IPS DF 4.7 (cell line): ENCODE measurements at regions not wholly inside any gene's neighbourhood (a gene's known extent, or its start where the extent isn't known, plus 50 kb on each side); places are given as distances from the start of the nearest gene placed in this dataset.
"Not testable (repeated sequence)": the region's sequence is repeated elsewhere in the genome, so short reads cannot be mapped to it uniquely, and the experiment has no call there.

Experiments used
- DNase-seq: peaks from one replicate; pipeline ENCODE4 v3.0.0-alpha.2; 2013; ENCODE audit warnings: low spot score; ENCODE audit errors: extremely low read depth

DNA sequence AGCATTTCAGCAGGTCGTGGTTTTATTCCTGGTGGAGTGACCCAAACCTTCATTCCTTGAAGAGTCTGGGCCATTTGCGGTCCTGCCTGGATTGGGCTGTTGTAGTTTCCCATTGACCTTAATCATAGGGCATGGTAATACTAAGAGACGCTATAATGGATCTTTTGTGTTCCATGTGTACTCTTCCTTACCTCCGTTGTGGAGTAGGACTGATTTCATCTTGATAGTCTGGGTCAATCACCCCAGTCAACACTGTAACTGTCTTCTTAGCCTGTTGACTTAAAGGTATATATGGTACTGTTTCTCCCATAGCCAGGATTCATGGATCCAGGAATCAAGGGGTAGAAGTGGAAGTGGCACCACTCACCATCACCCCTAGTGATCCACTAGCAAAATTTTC, 643.6 kb downstream of the PLOD2 start:
- DNase-seq = not testable (repeated sequence)

DNA sequence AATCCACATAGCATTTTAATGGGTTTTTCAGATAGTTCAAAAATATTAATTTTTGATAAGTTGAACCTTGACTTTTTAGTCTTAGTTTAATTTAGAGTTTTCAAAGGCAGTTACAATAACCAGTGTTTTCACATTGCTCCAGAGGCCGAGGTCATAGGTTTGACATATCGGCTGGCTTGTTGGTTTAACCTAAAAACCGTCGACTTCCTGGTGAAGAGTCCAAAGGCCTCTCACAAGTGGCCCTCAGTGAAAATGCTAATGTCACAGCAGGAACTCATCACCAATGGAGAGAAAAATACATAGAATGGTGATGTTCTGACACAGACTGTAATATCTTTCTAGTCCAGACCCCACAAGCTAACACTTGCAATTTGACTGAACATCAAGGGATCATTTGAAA, 642.3 kb downstream of the PLOD2 start:
- no peak for DNase-seq

DNA sequence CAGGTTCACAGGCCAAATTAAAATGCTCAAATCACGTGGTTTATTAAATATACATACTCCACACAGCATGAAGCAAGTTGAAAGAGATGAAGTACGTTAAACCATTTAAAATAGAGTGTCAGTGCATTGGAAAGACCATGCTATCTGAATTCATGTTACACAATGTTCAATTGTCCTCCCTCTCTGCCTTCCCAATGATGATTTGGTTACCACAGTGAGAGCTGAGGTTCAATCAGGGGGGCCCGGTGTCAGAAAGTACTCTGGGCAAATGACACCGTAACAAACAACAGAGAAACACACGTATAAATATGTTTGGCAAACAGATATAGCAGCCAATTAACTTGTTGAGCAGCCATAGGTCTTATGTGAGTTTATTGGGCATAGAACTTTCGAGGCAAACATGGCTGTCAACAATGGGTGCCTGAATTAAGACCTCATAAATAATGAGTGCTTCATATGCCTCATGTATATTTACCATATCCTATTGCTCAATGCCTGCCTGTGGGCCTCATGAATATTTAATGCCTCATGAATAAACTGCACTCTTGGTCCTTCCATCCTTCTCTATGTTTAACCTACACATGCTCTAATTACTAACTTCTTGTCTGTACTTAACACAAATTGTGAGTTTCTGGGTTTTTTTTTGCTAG, 641.5 kb downstream of the PLOD2 start:
- no peak for DNase-seq

DNA sequence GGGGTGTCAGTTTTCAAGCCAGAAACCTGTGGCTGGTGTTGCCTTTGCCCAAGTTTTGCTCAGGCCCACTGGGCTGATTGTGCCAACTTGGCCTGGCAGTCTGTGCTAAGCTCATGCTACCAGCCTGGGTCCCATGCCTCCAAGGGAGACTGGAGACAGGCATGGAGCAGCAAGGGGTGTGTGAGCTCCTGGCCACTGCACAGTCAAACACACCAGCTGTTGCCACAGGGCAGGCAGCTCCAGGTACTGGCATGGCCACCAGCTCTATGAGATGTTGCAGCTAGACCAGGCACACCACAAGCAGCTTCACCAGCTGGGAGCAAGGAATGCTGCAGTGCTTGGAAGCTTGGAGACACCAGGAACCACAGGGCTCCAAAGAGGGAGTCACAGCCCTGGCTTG, 638.8 kb downstream of the PLOD2 start:
- no peak for DNase-seq

DNA sequence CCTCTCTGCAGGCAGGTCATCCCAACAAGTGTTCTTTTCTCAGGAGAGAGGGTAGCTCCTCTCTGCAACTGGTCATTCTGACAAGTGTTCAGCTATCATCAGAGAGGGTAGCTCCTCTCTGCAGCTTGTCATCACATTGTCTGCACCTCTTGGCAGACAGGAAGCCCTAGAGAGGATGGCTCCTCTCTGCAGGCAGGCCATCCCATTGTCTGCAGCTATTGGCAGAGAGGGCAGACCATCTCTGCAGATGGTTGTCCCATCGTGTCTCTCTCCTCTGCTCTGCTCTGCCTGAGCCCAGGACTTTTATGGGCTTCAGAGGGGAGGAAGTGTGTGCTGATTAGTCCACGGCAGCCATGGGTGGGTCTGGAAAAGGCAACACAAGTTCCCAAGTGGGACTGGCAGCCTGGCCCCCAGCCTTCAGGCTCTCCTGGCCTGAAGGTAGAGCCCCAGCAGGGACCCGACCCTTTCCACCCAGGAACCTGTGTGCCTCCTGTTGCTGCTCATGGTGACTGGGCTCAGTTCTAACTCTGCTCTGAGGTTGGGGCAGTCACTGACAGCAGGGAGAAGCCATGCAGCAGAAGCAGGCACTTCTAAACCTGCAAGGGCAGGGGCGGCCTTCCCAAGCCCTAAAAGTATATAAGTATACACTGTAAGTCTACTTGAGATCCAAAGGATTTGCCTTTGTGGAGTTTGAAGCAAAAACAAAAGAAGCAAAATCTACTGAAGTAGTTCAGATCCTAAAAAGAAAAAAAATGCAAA, 637.9 kb downstream of the PLOD2 start:
- DNase-seq = no peak

DNA sequence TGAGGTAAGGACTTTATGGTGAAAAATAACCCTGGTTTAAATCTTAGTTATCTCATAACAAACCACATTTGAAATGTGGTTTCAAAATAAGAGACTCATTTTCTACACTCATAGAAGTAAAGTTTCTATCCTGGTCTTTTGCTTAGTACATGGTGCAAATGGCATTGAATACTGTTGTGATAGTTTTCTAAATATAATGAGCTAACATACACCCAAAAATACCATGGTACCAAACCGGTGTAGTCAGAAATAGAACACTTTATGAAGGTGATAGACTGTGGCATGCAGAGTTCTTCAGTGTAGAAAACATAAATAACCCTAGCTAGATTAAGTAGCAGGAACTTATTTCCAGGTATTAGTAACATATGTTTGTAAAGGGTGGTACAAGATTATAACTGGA, 629.4 kb downstream of the PLOD2 start:
- DNase-seq = no peak

DNA sequence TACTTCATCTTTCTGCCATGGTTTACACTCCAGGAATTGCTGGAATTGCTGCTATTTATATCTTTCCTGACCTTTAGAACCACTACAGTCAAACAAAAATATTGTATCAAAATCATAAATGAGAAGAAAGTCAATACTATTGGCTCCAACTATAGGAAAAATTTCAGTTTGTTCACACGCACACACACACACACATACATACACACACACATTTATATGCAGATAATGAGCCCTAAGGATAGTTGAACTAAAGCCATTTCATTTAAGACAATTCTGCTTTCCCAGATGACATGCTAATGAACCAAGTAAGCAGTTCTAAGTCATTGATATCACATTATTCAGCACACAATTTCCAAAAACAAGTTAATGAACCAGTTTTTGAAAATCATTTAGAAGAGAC, 627.3 kb downstream of the PLOD2 start:
- no peak for DNase-seq

DNA sequence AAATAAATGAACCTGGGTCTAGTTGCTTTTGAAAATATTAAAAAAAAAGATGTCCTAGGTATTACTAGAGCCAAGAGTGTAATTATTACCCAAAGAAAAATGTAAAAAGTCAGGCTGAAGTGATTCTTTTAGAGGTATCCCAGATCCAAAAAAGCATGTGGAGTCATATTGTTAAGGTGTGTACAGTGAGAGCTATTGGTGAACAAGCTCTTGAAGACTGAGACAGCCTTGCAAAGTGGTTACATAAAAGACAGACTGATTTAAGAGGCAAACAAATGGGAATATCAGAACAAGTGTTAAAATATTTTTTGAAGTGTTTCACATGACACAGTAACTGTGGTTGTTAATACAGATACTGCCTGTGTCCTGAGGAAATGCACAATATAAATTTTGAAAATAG, 624.5 kb downstream of the PLOD2 start:
- DNase-seq = no peak

DNA sequence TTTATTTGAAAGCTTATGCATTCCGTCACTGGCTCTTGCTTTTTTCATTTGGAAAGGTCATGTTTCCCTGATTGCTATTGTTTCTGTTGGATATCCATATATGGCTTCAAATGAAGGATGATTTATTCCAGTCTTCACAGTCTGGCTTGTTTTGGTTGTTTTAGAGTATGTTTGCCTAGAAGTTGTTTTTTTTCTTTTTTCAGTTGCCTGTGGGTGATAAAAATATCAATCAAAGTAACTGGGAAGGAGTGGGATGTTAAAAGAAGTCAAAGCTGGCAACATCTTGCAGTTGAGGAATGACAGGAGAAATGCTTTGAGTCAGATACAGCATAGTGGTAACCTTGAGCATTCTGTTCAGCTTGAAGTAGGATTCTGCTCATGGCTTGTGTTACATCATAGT, 610.5 kb downstream of the PLOD2 start:
- DNase-seq = no peak

DNA sequence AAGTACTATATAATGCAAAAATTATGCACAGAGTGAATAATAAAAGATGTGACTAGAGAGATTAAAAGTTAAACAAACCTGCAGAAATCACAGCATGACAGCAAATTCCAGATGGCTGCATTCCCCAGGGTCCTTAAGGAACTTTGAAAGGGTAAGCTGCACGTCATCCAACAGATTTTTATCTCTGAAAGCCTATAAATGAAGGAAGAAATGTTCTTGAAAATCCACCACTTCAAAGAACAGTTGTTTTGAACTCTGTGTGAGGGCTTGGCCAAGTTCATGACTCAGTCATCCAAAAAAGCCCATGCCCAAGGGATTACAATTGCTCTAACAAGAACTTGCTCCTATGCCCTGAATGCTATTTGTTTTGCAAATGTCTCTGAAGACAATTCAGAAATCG, 603.6 kb downstream of the PLOD2 start:
- peak; percentile 51 for DNase-seq

DNA sequence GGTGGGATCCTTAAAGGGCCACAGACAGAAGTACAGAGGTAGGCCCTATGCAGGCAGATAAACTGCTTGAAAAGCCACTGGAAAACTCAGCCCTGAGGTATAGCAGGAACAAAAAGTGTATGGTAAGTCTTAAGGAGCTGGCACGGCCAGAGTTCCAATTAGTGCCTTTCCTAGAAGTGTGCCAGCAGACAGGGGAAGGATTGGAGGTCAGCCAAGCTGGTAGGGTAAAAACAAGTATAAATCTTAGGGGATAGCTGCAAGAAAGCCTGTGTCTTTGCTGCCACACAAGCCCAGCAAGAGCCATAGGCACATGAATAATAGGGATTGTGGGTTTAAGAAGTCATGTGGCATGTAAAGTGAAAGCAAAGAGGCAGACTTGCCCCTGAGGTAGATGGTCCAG, 582.5 kb downstream of the PLOD2 start:
- no peak for DNase-seq

DNA sequence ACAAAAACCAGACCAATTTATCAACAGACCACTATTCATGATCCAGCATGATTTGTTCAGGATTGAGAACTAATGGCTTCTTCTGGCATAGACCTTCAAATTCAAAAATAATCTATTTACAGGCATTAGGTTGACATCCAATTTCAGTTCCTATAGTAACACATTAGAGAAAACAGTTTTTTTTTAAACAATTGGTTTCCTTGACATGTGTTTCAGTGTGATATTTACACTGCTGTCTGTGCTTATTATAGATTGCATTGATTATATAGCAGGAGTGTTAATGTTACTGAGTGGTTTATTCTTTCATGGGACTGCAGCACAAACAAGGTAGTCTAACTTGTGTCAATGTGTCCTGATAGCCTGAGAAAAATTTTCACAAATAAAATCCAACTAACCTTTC, 579.3 kb downstream of the PLOD2 start:
- no peak for DNase-seq

DNA sequence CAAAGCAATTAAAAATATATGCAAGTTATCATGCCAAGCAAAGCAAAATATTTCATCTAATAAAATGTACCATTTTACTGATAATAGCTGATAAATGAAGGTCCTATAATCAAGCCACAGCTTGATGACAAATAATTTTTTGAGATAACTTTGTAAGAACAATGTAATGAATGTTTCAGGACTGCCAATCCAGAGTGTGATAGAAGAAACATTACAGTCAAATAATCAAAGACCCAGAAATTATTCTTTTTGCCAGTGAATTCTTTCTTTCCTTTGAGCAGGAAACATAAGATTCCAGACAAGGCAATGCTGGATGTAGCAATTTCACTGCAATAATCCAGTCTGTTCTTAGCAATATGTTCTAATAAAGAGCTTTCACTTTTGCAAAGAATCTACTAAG, 556.1 kb downstream of the PLOD2 start:
- no peak for DNase-seq

DNA sequence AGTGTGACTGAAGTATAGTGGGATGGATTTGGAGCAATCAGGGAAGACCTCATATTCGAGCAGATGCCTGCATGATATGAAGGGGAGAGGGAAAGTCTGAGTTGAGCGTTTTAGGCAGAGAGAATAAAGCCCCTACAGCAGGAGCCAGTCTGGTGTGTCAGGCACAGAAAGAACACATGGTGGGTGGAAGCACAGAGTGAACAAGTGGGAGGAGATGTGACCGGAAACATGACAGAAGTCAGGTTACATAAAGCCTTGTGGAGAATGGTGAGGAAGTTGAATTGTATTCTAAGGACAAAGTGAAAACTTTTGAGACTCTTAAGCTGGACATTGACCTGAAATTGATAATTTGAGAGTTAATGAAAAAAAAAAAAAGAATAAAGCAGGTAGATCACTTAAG, 541.0 kb downstream of the PLOD2 start:
- DNase-seq = no peak

DNA sequence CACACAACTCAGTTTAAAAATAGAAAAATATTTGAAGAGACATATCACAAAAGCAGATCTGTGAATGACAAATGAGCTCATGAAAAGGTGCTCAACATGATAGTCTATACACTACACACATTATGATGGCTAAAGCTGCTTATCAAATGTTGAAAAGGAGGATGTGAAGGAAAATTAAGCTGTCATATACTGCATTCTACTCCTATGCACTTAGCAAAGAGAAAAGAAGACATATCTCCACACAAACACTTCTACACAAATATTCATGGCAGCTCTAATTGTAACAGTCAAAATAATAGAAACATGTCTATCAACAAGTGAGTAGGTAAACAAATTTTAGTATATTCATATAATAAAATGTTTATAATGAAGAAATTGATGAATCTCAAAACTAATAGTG, 540.5 kb downstream of the PLOD2 start:
- DNase-seq = no peak

DNA sequence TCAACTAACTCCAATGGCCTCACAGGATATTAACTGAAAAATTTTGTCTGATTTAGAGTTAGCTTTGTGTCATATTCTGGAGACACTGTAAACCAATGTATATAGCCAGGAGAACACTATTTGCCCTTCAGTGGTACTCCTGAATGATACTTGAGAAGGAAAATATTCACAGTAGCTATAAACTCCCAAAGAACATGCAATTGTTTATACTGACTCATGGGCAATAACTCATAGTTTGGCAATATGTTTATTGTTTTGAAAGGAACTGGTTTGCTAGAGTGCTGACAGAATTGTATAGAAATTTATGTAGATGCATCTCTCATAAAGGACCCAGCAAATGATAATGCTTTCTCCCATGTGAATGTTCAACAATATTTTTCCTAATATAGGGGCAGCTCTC, 537.6 kb downstream of the PLOD2 start:
- DNase-seq = no peak

DNA sequence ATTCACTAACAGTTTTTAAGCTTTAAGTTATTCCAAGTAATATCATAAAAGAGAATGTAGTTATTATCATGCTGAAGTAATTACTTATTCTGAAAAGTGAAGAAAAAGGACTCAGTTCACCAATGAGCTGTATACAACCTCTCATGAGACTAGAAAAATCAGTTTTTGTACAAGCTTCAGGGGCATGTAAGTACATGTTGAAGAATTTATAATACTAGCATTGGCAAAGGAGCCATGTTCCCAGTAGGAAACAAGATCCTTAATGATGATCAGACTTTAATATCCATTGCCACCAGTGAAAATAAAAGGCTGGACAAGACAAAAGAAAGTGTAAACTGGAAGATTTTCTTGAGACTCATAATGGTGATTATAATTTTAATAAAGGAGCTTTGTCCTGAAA, 532.8 kb downstream of the PLOD2 start:
- DNase-seq = no peak

DNA sequence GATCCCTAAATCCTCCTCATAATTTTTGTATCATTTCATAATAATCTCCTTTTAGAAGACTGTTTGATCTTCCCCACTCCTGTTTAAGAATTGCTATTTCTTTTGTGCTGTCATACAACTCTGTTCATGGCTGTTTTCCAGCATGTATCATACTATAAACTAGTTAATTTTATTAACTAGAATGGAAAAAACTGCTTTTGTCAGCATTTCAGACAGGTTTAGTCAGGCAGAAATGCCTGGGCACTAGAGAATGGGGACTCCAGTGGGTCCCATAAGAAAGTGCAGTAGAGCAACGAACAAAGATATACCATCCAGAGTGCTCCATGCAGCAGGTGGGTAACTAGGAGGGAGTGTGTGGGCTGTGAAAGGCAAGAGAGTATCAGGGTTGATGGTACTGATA, 523.9 kb downstream of the PLOD2 start:
- no peak for DNase-seq

DNA sequence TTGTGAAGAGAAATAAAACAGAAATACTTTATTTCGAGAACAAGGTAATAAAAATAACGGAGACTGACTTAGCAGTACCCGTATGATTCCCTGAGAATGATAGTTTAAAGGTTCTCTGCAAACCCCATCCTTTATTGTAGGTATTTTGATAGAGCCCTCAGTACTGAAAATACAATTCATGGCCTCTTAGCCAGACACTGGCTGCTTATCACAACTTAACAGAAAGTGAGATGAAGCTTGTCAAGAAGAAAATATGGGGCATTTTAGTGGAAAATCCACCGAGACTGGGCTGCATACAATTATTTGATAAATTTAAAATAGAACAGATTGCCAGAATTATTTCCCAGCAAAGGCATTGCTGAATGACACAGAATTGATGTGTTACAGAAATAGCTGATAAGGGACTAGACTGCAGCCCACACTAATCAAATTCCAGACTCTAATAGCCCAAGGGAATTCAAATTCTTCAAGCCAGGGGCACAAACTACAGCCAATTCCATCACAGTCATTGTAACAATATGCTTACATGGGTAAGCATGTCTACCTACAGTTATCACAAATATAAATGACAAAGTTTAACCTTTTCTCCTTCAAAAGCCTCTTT, 521.9 kb downstream of the PLOD2 start:
- DNase-seq = no peak

DNA sequence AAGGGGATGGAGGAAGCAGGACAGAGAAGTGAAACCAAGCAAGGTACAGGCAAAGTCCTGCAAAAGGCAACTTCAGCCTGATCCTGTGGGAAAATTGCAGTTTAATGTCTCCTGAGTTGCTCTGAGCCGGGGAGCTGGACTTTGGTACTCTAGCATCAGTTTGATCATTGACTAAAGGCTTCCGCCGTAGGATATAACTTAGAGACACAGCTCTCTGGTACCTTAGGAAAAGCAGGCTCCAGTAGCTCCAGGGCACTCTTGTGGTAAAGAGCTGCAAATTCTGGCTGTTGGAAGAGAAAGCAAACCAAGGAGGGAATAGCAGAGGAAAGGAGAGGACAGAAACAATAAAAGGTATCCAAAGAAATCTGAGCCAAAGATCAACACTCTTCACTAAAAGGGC, 521.1 kb downstream of the PLOD2 start:
- no peak for DNase-seq

DNA sequence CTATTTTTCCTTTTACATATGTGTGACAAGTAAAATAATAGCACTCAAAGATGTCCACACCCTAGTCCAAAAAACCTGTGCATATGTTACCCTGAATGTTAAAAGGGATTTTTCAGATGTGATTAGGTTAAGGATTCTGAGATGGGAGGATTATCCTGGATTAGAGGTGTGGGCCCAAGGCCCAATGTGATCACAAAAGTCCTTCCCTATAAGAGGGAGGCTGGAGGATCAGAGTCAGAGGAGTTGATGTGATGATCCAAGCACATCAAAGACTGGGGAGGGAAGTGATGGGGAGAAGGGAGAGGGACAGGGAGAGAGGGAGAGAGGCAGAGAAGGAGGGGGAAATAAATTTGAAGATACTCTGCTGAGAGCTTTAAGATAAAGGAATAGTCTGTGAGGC, 512.6 kb downstream of the PLOD2 start:
- DNase-seq = no peak

DNA sequence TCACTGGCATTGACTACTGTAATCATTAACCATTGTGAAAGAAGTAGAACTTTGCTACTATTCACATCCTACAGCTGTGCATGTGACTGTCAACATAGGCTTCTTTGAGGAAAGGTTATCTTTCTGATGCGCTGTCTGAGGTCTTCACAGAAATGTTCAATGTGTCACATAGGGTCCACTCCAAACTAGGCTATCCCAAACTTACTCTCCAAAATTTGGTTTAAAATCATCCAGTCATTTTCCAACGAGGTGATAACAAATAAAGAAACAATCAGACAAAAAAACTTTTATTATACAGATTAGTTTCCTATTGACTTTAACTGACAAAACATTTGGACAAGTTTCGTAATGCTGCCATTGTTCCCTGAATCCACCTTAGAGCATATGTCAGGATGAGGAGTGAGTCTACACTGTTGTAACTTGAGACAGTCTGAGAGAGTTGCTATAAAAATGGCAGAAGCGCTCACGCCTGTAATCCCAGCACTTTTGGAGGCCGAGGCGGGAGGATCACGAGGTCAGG, 511.6 kb downstream of the PLOD2 start:
- DNase-seq = no peak

DNA sequence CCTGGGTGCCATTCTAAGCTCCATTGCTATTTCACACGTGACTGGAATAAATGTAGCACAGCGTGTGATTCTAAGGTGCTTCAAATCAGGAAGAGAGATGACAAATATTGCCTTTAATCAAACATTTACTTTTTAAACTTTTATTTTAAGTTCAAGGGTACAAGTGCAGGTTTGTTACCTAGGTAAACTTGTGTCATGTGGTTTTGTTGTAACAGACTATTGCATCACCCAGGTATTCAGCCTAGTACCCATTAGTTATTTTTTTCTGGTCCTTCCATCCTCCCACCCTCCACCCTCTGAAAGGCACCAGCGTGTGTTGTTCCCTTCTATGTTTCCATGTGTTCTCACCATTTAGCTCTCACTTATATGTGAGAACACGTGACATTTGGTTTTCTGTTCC, 510.8 kb downstream of the PLOD2 start:
- no peak for DNase-seq
